ENCODE measurements at regions not wholly inside any gene's neighbourhood (a gene's known extent, or its start where the extent isn't known, plus 50 kb on each side); places are given as distances from the start of the nearest gene placed in this dataset.

GRCh38 chr4:24704149-24704548, 91.2 kb upstream of the SOD3 start:
- no peak for TF ChIP-seq GATA2 (IDR thresholded peaks at IDR 0.05; ENCODE audit: low read depth, low read length)
- no peak for TF ChIP-seq GATA3 (IDR thresholded peaks at IDR 0.05; ENCODE audit: low read depth, low read length)
